GM10248 (cell line): ENCODE measurements at regions not wholly inside any gene's neighbourhood (a gene's known extent, or its start where the extent isn't known, plus 50 kb on each side); places are given as distances from the start of the nearest gene placed in this dataset.

Experiments used
- CTCF ChIA-PET: fragments of 300-600 bp; sonication (Branson Sonifier 250); formaldehyde crosslinking; extraction: SDS; loops from one replicate; lab custom pipeline; 2021; ENCODE audit warnings: antibody characterized with exemption; lab: Yijun Ruan, JAX
- POLR2A ChIA-PET: fragments of 350-650 bp; sonication (Branson Sonifier 250); formaldehyde crosslinking; extraction: SDS; loops from one replicate; lab custom pipeline; 2020; ENCODE audit warnings: antibody characterized with exemption; lab: Yijun Ruan, JAX
- DNase-seq: peaks from one replicate; pipeline ENCODE4 v3.0.0; 2012; ENCODE audit errors: extremely low spot score
- CTCF ChIP-seq: IDR thresholded peaks from 2 replicates; pipeline ENCODE4 v1.5.1; 2012; ENCODE audit warnings: mild to moderate bottlenecking, low read depth; ENCODE audit errors: extremely low read depth, missing control alignments, control extremely low read depth

GRCh38 chr6:40809627-40810026 is 222.5 kb upstream of the LRFN2 start:
- TF ChIP-seq CTCF: no peak
- CTCF ChIA-PET: interaction anchor here (1.5 kb wide), 1 partner anchor 12 kb away, joined by 4 read pairs; no protein-coding TSS in a partner anchor
- no peak for DNase-seq
- POLR2A ChIA-PET: no interaction called here

- POLR2A ChIA-PET: no interaction called here
- CTCF ChIA-PET: no interaction called here
- DNase-seq: no peak
- TF ChIP-seq CTCF: no peak
These were observed 220.3 kb upstream of the LRFN2 start for GRCh38 chr6:40807484-40807883.

GRCh38 chr6:40806256-40806864 is 219.2 kb upstream of the LRFN2 start:
- no peak for DNase-seq
- POLR2A ChIA-PET: no interaction called here
- CTCF ChIA-PET: no interaction called here
- no peak for TF ChIP-seq CTCF

- ChIA-PET POLR2A (no interaction called here), CTCF (no interaction called here)
- TF ChIP-seq CTCF: no peak
- DNase-seq: no peak
These were observed 218.2 kb upstream of the LRFN2 start for GRCh38 chr6:40805336-40805735.

GRCh38 chr6:40804905-40805304 is 217.7 kb upstream of the LRFN2 start:
- no peak for DNase-seq
- ChIA-PET CTCF (interaction anchor here (1.4 kb wide), 1 partner anchor 15 kb away, joined by 4 read pairs; no protein-coding TSS in a partner anchor), POLR2A (no interaction called here)
- no peak for TF ChIP-seq CTCF

GRCh38 chr6:40803897-40804702 is 216.9 kb upstream of the LRFN2 start:
- no peak for DNase-seq
- no peak for TF ChIP-seq CTCF
- ChIA-PET CTCF (interaction anchor here (0.9 to 1.4 kb wide), 3 partner anchors 10 to 27 kb away, joined by 3 to 4 read pairs (median 3); no protein-coding TSS in a partner anchor), POLR2A (no interaction called here)
